ENCODE measurements at regions not wholly inside any gene's neighbourhood (a gene's known extent, or its start where the extent isn't known, plus 50 kb on each side); places are given as distances from the start of the nearest gene placed in this dataset.

GRCh38 chr2:138959031-138959430 is 178.8 kb upstream of the NXPH2 start:
- no peak for TF ChIP-seq CTCF (IDR thresholded peaks at IDR 0.05; ENCODE audit: unreplicated experiment)
- H3K36me3 Mint-ChIP-seq (ENCODE audit: insufficient read depth, unreplicated experiment): no peaks in the 10 kb centered on the region
- no peaks in the 10 kb centered on the region for H3K4me1 Mint-ChIP-seq (ENCODE audit: insufficient read depth, unreplicated experiment)
- intact Hi-C loops (cut with micrococcal nuclease): no loop called here
- ChIA-PET POLR2A (no interaction called here), CTCF (interaction anchor here (1.1 kb wide), 1 partner anchor 12 kb away, joined by 3 read pairs; no protein-coding TSS in a partner anchor)
- no peaks in the 10 kb centered on the region for H3K9me3 Mint-ChIP-seq (ENCODE audit: unreplicated experiment)
- peaks cover 92% of the 10 kb centered on the region for H3K27me3 Mint-ChIP-seq (ENCODE audit: insufficient read depth, unreplicated experiment)
- no peak overlapping the region for H3K4me3 Mint-ChIP-seq (ENCODE audit: unreplicated experiment)
- no peak for DNase-seq (ENCODE audit: unreplicated experiment)
- no peak overlapping the region for H3K27ac Mint-ChIP-seq (ENCODE audit: low read depth, unreplicated experiment)
- no TSS peak for BruUV-seq (replicated peaks)

GRCh38 chr2:138956116-138956515 is 175.9 kb upstream of the NXPH2 start:
- POLR2A ChIA-PET: no interaction called here
- H3K36me3 Mint-ChIP-seq (ENCODE audit: insufficient read depth, unreplicated experiment): no peaks in the 10 kb centered on the region
- no peak overlapping the region for H3K27ac Mint-ChIP-seq (ENCODE audit: low read depth, unreplicated experiment)

GRCh38 chr2:138950486-138950885 is 170.3 kb upstream of the NXPH2 start:
- intact Hi-C loops (cut with micrococcal nuclease): no loop called here
- Mint-ChIP-seq H3K4me3 (ENCODE audit: unreplicated experiment) (no peak overlapping the region), H3K36me3 (ENCODE audit: insufficient read depth, unreplicated experiment) (no peaks in the 10 kb centered on the region), H3K9me3 (ENCODE audit: unreplicated experiment) (no peaks in the 10 kb centered on the region), H3K27ac (ENCODE audit: low read depth, unreplicated experiment) (no peak overlapping the region), H3K27me3 (ENCODE audit: insufficient read depth, unreplicated experiment) (peaks cover 68% of the 10 kb centered on the region), H3K4me1 (ENCODE audit: insufficient read depth, unreplicated experiment) (peaks cover 23% of the 10 kb centered on the region)
- TF ChIP-seq CTCF (IDR thresholded peaks at IDR 0.05; ENCODE audit: unreplicated experiment): no peak
- no peak for DNase-seq (ENCODE audit: unreplicated experiment)
- no TSS peak for BruUV-seq (replicated peaks)
- CTCF ChIA-PET: interaction anchor here (0.6 to 0.7 kb wide), 2 partner anchors 28 to 204 kb away, joined by 3 read pairs; no protein-coding TSS in a partner anchor
- POLR2A ChIA-PET: no interaction called here

More at GRCh38 chr2:138956116-138956515, 175.9 kb upstream of the NXPH2 start:
- intact Hi-C loops (cut with micrococcal nuclease): no loop called here
- no TSS peak for BruUV-seq (replicated peaks)
- CTCF ChIA-PET: no interaction called here
- H3K9me3 Mint-ChIP-seq (ENCODE audit: unreplicated experiment): no peaks in the 10 kb centered on the region
- TF ChIP-seq CTCF (IDR thresholded peaks at IDR 0.05; ENCODE audit: unreplicated experiment): no peak
- no peak for DNase-seq (ENCODE audit: unreplicated experiment)
- peaks cover 92% of the 10 kb centered on the region for H3K27me3 Mint-ChIP-seq (ENCODE audit: insufficient read depth, unreplicated experiment)
- H3K4me1 Mint-ChIP-seq (ENCODE audit: insufficient read depth, unreplicated experiment): no peaks in the 10 kb centered on the region
- no peak overlapping the region for H3K4me3 Mint-ChIP-seq (ENCODE audit: unreplicated experiment)

GRCh38 chr2:138949517-138949916 is 169.3 kb upstream of the NXPH2 start:
- H3K9me3 Mint-ChIP-seq (ENCODE audit: unreplicated experiment): no peaks in the 10 kb centered on the region
- intact Hi-C loops (cut with micrococcal nuclease): no loop called here
- H3K36me3 Mint-ChIP-seq (ENCODE audit: insufficient read depth, unreplicated experiment): no peaks in the 10 kb centered on the region
- BruUV-seq (replicated peaks): no TSS peak
- H3K4me1 Mint-ChIP-seq (ENCODE audit: insufficient read depth, unreplicated experiment): peaks cover 23% of the 10 kb centered on the region
- ChIA-PET POLR2A (no interaction called here), CTCF (interaction anchor here (1.1 kb wide), 1 partner anchor 8 kb away, joined by 4 read pairs; no protein-coding TSS in a partner anchor)
- H3K27me3 Mint-ChIP-seq (ENCODE audit: insufficient read depth, unreplicated experiment): peaks cover 68% of the 10 kb centered on the region
- no peak overlapping the region for H3K4me3 Mint-ChIP-seq (ENCODE audit: unreplicated experiment)
- TF ChIP-seq CTCF (IDR thresholded peaks at IDR 0.05; ENCODE audit: unreplicated experiment): no peak
- H3K27ac Mint-ChIP-seq (ENCODE audit: low read depth, unreplicated experiment): no peak overlapping the region
- DNase-seq (ENCODE audit: unreplicated experiment): peak; percentile 27

All from MCF 10A (cell line).